ENCODE measurements at regions not wholly inside any gene's neighbourhood (a gene's known extent, or its start where the extent isn't known, plus 50 kb on each side); places are given as distances from the start of the nearest gene placed in this dataset.

- Mint-ChIP-seq H3K4me3 (no peak overlapping the region), H3K27me3 (no peaks in the 10 kb centered on the region), H3K27ac (no peak overlapping the region), H3K36me3 (no peaks in the 10 kb centered on the region), H3K9me3 (peaks cover 3% of the 10 kb centered on the region), H3K4me1 (no peaks in the 10 kb centered on the region)
- ATAC-seq (ENCODE audit: low read depth) (no peak), DNase-seq (ENCODE audit: low spot score in 2 of 2) (no peak)
These were observed 552.3 kb downstream of the NUF2 start for GRCh38 chr1:163874070-163874469.

DNA sequence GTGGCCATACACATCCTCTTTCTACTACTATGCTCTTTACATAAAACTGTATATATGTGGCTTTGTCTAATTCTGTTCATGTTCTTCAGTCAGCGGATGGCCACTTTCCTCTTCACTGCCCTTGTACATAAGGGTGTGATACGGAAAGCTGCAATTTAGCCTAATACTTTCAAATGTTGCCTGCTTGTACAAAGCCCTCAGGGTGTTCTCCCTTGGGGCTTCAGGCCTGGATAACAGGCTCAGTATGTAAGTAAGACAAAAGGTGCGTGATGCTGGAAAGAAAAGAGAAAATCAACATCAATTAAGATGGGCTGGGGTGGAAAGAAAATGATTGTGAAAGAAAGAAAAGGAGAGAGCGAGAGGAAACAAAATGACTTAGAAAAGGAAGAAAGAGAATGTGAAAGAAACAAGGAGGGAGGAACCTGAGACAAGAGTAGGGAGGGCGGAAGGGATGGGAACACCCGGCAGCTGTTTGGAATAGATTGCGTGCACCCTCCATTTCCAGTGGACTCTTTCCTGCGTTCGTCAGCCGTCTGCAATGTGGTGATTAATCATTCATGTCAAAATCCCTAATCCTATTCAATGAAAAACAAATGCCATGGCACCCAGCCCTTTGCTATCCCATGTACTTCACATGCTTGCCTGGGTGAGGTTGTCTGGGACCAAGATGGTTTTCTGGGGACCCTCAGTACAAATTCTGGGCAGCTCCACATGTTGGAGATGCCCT is 553.6 kb downstream of the NUF2 start:
- Mint-ChIP-seq H3K4me3 (no peak overlapping the region), H3K27ac (no peak overlapping the region), H3K27me3 (no peaks in the 10 kb centered on the region), H3K4me1 (no peaks in the 10 kb centered on the region), H3K9me3 (peaks cover 3% of the 10 kb centered on the region), H3K36me3 (no peaks in the 10 kb centered on the region)
- ATAC-seq (ENCODE audit: low read depth) (no peak), DNase-seq (ENCODE audit: low spot score in 2 of 2) (no peak)

- Mint-ChIP-seq H3K9me3 (peaks cover 3% of the 10 kb centered on the region), H3K4me3 (no peak overlapping the region), H3K4me1 (no peaks in the 10 kb centered on the region), H3K36me3 (no peaks in the 10 kb centered on the region), H3K27ac (no peak overlapping the region), H3K27me3 (no peaks in the 10 kb centered on the region)
- DNase-seq (ENCODE audit: low spot score in 2 of 2) = no peak
- no peak for ATAC-seq (ENCODE audit: low read depth)
These were observed 554.2 kb downstream of the NUF2 start for GRCh38 chr1:163875927-163876320.

GRCh38 chr1:163876546-163876945 is 554.8 kb downstream of the NUF2 start:
- no peak overlapping the region for H3K27ac Mint-ChIP-seq
- H3K4me3 Mint-ChIP-seq = no peak overlapping the region
- DNase-seq (ENCODE audit: low spot score in 2 of 2) = no peak
- ATAC-seq (ENCODE audit: low read depth) = no peak
- H3K4me1 Mint-ChIP-seq = no peaks in the 10 kb centered on the region
- H3K27me3 Mint-ChIP-seq = no peaks in the 10 kb centered on the region
- H3K36me3 Mint-ChIP-seq = no peaks in the 10 kb centered on the region
- peaks cover 3% of the 10 kb centered on the region for H3K9me3 Mint-ChIP-seq

- DNase-seq (ENCODE audit: low spot score in 2 of 2) = no peak
- no peak for ATAC-seq (ENCODE audit: low read depth)
- peaks cover 3% of the 10 kb centered on the region for H3K9me3 Mint-ChIP-seq
- no peak overlapping the region for H3K4me3 Mint-ChIP-seq
- no peaks in the 10 kb centered on the region for H3K4me1 Mint-ChIP-seq
- H3K36me3 Mint-ChIP-seq = no peaks in the 10 kb centered on the region
- no peak overlapping the region for H3K27ac Mint-ChIP-seq
- H3K27me3 Mint-ChIP-seq = no peaks in the 10 kb centered on the region
These were observed 555.3 kb downstream of the NUF2 start for GRCh38 chr1:163877016-163877415.

- DNase-seq (ENCODE audit: low spot score in 2 of 2) (no peak), ATAC-seq (ENCODE audit: low read depth) (no peak)
- Mint-ChIP-seq H3K4me3 (no peak overlapping the region), H3K27ac (no peak overlapping the region), H3K27me3 (no peaks in the 10 kb centered on the region), H3K4me1 (no peaks in the 10 kb centered on the region), H3K9me3 (no peaks in the 10 kb centered on the region), H3K36me3 (no peaks in the 10 kb centered on the region)
These were observed 563.8 kb downstream of the NUF2 start for GRCh38 chr1:163885510-163885909.

DNA sequence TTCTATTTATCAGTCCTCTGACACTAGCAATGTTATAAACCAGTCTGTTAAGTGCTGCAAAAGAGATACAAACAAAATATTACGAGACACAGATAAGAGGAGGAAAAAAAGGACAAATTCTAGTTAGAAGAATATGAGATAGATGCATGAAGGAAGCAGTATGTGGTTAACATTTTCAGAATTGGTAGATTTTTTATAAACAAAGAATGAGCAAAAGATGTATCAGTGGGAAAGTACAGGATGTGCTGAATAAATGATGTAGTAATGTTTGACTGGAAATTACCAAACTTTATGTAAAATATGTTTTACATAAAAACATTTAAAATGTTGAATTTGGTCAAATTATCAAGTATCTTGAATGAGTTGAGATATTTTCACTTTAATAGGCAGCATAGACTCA is 574.2 kb downstream of the NUF2 start:
- H3K36me3 Mint-ChIP-seq = no peaks in the 10 kb centered on the region
- H3K27me3 Mint-ChIP-seq = no peaks in the 10 kb centered on the region
- DNase-seq (ENCODE audit: low spot score in 2 of 2) = no peak
- H3K27ac Mint-ChIP-seq = no peak overlapping the region
- H3K4me3 Mint-ChIP-seq = no peak overlapping the region
- no peaks in the 10 kb centered on the region for H3K4me1 Mint-ChIP-seq
- peaks cover 3% of the 10 kb centered on the region for H3K9me3 Mint-ChIP-seq
- ATAC-seq (ENCODE audit: low read depth) = no peak

DNA sequence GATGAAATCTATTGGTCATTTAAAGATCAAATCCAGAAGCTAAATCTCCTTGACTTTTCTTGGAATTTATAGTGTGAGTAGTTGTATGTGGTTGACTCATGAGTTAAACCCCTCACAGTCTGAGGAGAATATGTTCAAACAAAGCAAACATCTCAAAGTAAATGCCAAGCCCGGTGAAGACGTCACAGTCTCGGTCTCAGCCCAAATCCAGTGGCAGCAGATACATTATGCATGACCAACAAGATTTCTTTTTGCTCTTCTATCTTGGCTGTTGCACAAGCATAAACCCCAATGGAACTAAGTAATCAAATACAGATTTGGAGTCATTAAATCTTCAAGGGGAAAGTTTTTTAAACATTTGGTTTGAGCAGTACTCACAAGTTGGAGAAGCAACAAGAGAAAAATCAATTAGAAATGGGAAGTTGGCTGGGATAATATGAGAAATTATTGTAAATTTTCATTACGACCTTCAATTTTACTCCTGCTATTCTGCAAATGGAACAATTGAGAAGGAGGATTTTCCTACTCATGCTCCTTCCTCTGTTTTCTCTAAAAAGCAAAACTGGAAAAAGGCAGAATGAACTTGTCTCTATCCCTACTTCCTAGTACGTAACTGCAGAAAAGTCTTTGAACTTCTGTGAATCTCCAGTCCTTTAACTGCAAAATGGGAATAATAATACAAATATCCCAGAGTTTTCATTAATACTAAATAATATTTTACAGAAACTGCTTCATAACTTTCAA is 575.8 kb downstream of the NUF2 start:
- no peak overlapping the region for H3K27ac Mint-ChIP-seq
- no peak overlapping the region for H3K4me3 Mint-ChIP-seq
- peaks cover 4% of the 10 kb centered on the region for H3K9me3 Mint-ChIP-seq
- H3K4me1 Mint-ChIP-seq = no peaks in the 10 kb centered on the region
- no peaks in the 10 kb centered on the region for H3K27me3 Mint-ChIP-seq
- no peak for DNase-seq (ENCODE audit: low spot score in 2 of 2)
- no peak for ATAC-seq (ENCODE audit: low read depth)
- H3K36me3 Mint-ChIP-seq = no peaks in the 10 kb centered on the region

- no peaks in the 10 kb centered on the region for H3K36me3 Mint-ChIP-seq
- no peaks in the 10 kb centered on the region for H3K27me3 Mint-ChIP-seq
- peaks cover 6% of the 10 kb centered on the region for H3K9me3 Mint-ChIP-seq
- no peak for DNase-seq (ENCODE audit: low spot score in 2 of 2)
- no peak overlapping the region for H3K27ac Mint-ChIP-seq
- H3K4me1 Mint-ChIP-seq = no peaks in the 10 kb centered on the region
- H3K4me3 Mint-ChIP-seq = no peak overlapping the region
- no peak for ATAC-seq (ENCODE audit: low read depth)
These were observed 584.5 kb downstream of the NUF2 start for GRCh38 chr1:163906283-163906682.

GRCh38 chr1:163912170-163912884 is 590.6 kb downstream of the NUF2 start:
- Mint-ChIP-seq H3K27ac (no peak overlapping the region), H3K4me3 (no peak overlapping the region), H3K27me3 (no peaks in the 10 kb centered on the region), H3K9me3 (peaks cover 6% of the 10 kb centered on the region), H3K4me1 (no peaks in the 10 kb centered on the region), H3K36me3 (no peaks in the 10 kb centered on the region)
- ATAC-seq (ENCODE audit: low read depth) = no peak
- DNase-seq (ENCODE audit: low spot score in 2 of 2) = no peak

DNA sequence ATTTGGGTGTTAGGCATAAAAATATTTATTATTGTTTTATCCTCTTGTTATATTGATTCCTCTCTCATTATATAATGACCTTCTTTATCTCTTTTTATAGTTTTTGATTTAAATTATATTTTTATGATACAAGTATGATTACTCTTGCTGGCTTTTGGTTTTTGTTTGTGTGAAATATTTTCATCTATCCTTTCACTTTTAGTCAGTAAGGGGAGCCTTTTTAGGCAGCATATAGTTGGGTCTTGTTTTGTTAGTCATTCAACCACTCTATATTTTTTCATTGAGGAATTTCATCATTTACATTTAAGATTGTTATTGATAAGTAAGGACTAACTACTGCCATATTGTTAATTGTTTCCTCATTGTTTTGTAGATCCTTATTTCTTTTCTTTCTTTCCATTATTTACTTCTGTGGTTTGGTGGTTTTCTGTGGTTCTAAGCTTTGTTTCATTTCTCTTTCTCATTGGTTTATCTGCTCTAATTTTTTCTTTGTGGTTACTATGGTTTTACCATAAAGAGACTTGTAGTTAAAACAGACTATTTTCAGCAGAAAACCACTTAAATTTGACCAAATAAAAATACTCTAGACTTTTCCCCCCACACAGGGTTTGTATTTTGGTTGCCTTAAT is 593.1 kb downstream of the NUF2 start:
- no peaks in the 10 kb centered on the region for H3K27me3 Mint-ChIP-seq
- H3K4me1 Mint-ChIP-seq = no peaks in the 10 kb centered on the region
- no peak overlapping the region for H3K4me3 Mint-ChIP-seq
- no peak for ATAC-seq (ENCODE audit: low read depth)
- no peak overlapping the region for H3K27ac Mint-ChIP-seq
- H3K36me3 Mint-ChIP-seq = no peaks in the 10 kb centered on the region
- peaks cover 1% of the 10 kb centered on the region for H3K9me3 Mint-ChIP-seq
- no peak for DNase-seq (ENCODE audit: low spot score in 2 of 2)

- no peaks in the 10 kb centered on the region for H3K4me1 Mint-ChIP-seq
- no peaks in the 10 kb centered on the region for H3K36me3 Mint-ChIP-seq
- no peaks in the 10 kb centered on the region for H3K27me3 Mint-ChIP-seq
- no peak overlapping the region for H3K4me3 Mint-ChIP-seq
- no peaks in the 10 kb centered on the region for H3K9me3 Mint-ChIP-seq
- H3K27ac Mint-ChIP-seq = no peak overlapping the region
- ATAC-seq (ENCODE audit: low read depth) (no peak), DNase-seq (ENCODE audit: low spot score in 2 of 2) (no peak)
These were observed 601.0 kb downstream of the NUF2 start for GRCh38 chr1:163922743-163923201.

DNA sequence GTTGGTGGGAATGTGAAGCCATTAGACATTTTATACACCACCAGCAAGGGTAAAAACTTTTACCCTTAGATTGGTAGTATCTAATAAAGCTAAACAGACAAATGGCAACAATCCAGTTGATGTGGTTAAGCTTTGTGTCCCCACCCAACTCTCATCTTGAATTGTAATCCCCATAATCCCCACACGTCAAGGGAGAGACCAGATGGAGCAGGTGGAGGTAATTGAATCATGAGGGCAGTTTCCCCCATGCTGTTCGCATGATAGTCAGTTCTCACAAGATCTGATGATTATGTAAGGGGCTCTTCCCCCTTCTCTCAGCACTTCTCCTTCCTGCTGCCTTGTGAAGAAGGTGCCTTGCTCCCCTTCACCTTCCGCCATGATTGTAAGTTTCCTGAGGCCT is 602.3 kb downstream of the NUF2 start:
- no peak for ATAC-seq (ENCODE audit: low read depth)
- H3K9me3 Mint-ChIP-seq = no peaks in the 10 kb centered on the region
- H3K36me3 Mint-ChIP-seq = no peaks in the 10 kb centered on the region
- H3K4me3 Mint-ChIP-seq = no peak overlapping the region
- no peak overlapping the region for H3K27ac Mint-ChIP-seq
- no peak for DNase-seq (ENCODE audit: low spot score in 2 of 2)
- H3K4me1 Mint-ChIP-seq = no peaks in the 10 kb centered on the region
- no peaks in the 10 kb centered on the region for H3K27me3 Mint-ChIP-seq

DNA sequence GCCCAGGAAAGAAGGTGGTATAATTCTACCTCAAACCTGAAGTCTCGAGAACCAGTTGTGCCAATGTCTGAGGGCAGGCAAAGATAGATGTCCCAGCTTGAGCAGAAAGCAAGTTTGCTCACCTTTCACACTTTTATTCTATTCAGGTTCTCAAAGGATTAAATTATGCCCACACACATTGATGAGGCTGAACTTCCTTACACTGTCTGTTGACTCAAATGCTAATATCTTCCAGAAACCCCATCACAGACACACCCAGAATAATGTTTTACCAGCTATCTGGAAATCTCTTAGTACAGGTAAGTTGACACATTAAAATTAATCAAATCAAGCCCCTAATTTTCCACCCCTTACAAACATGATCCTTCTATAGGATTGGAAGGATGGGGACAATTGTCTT is 605.7 kb downstream of the NUF2 start:
- Mint-ChIP-seq H3K27ac (no peak overlapping the region), H3K4me3 (no peak overlapping the region), H3K27me3 (no peaks in the 10 kb centered on the region), H3K36me3 (no peaks in the 10 kb centered on the region), H3K4me1 (no peaks in the 10 kb centered on the region), H3K9me3 (peaks cover 4% of the 10 kb centered on the region)
- ATAC-seq (ENCODE audit: low read depth) (no peak), DNase-seq (ENCODE audit: low spot score in 2 of 2) (no peak)
